HFF-Myc (cell line): ENCODE measurements at regions not wholly inside any gene's neighbourhood (a gene's known extent, or its start where the extent isn't known, plus 50 kb on each side); places are given as distances from the start of the nearest gene placed in this dataset.
"Not testable (repeated sequence)": the region's sequence is repeated elsewhere in the genome, so short reads cannot be mapped to it uniquely, and the experiment has no call there.

ENCODE experiments used
- DNase-seq: peaks from one replicate; pipeline ENCODE4 v3.0.0-alpha.2; 2011; ENCODE audit warnings: low read depth; ENCODE audit errors: extremely low read depth
- H3K4me3 ChIP-seq: replicated peaks from 2 replicates; pipeline ENCODE4 v1.5.1; 2011; ENCODE audit warnings: low read depth, mild to moderate bottlenecking, control low read depth, low read length
- TF ChIP-seq, protein P1 (sequence below): IDR thresholded peaks from 2 replicates; pipeline ENCODE4 v1.5.1; 2012; ENCODE audit warnings: mild to moderate bottlenecking, low read depth, low read length, control low read depth; ENCODE audit errors: missing control alignments

DNA sequence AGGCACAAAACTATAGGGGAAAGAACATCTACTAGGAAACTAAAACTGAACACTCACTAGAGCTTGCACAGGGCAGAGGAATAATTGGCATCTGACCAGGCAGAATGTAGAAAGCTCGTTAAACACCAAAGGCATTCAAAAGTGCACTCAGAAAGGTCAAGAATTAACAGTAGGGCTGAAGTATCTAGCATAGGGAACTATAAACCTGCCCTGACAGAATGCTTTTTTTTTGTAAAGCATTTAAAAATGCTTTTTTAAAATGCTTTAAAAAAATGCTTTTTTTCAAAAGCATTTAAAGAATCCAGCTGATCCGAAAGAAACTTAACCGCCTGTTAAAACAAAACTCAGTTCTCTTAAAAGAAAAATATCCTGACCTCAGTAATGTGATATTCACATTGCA, 74.6 kb upstream of the EGFR start:
- H3K4me3 ChIP-seq, result no peak overlapping the region
- TF ChIP-seq, protein P1, sequence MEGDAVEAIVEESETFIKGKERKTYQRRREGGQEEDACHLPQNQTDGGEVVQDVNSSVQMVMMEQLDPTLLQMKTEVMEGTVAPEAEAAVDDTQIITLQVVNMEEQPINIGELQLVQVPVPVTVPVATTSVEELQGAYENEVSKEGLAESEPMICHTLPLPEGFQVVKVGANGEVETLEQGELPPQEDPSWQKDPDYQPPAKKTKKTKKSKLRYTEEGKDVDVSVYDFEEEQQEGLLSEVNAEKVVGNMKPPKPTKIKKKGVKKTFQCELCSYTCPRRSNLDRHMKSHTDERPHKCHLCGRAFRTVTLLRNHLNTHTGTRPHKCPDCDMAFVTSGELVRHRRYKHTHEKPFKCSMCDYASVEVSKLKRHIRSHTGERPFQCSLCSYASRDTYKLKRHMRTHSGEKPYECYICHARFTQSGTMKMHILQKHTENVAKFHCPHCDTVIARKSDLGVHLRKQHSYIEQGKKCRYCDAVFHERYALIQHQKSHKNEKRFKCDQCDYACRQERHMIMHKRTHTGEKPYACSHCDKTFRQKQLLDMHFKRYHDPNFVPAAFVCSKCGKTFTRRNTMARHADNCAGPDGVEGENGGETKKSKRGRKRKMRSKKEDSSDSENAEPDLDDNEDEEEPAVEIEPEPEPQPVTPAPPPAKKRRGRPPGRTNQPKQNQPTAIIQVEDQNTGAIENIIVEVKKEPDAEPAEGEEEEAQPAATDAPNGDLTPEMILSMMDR, result no peak
- DNase-seq, result no peak

DNA sequence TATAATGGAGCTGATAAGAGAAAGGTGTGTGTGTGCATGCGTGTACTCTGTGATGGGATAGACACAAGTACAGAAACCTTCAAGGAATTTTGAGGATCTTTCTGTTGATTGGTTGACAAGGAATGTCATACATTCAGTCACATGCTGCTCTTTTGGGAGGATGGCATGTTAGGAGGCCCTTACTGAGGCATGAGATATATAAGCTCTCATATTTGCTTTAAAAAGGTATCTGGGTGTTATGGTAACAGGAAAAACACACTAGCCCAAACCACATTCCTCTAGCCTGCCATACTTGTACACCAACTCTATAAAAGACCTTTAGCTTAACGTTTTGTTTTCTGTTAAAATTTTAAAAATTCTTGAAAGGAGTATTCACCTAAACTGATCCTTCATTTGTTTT, 72.5 kb upstream of the EGFR start:
- H3K4me3 ChIP-seq, result no peak overlapping the region
- TF ChIP-seq, protein P1, result no peak
- DNase-seq, result no peak

DNA sequence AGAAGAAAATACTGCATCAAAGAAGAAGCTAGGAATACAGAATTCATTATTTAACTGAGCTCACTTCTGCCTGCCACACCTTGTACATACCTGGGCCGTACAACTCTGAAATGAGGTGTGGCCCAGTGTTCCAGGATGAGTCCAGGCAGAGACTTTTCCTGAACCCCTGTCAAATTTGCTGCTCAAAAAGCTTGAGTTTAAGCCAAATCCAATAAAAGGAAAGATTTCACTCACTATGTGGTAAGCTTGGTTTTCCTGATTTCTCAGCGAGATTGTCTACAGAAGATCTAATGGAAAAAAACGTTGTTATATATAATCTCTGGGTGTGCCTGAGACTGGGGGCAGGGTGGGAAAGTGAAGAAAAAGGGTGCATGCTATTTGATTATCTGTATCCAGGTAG, 72.1 kb upstream of the EGFR start:
- H3K4me3 ChIP-seq, result no peak overlapping the region
- TF ChIP-seq, protein P1, result no peak
- no peak for DNase-seq

DNA sequence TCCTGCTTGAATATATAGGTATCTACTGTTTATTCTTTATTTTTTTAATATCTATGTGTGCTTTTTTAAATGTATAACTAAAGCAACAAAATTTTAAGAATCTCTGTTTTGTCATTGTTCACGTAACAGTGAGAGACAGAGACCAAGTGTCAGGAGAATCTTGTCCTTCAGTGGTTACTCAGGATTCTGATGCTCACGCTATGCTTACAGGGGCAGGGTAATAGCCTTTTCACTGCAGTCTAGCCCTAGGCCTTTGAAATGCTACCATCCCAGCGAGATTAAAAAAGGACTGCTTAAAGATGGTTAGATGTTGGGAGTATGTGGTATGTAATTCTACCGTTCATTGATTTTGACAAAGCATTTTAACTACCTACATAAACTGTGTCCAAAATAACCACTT, 71.6 kb upstream of the EGFR start:
- no peak for DNase-seq
- no peak overlapping the region for H3K4me3 ChIP-seq
- TF ChIP-seq, protein P1, result no peak

DNA sequence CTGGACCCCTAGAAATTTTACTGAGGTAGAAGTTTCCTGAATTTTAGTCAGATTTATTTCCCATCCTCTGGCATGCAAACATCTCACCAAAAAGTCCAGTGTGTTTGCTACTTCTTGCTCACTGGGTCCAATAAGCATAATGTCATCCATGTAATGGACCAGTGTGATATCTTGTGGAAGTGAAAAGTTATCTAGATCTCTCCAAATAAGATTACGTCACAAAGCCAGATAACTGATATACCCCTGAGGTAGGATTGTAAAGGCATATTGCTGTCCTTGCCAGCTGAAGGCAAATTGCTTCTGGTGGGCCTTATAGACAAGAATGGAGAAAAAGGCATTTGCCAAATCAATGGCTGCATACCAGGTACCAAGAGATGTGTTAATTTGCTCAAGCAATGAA, 69.3 kb upstream of the EGFR start:
- H3K4me3 ChIP-seq, DNase-seq: not testable (repeated sequence)

DNA sequence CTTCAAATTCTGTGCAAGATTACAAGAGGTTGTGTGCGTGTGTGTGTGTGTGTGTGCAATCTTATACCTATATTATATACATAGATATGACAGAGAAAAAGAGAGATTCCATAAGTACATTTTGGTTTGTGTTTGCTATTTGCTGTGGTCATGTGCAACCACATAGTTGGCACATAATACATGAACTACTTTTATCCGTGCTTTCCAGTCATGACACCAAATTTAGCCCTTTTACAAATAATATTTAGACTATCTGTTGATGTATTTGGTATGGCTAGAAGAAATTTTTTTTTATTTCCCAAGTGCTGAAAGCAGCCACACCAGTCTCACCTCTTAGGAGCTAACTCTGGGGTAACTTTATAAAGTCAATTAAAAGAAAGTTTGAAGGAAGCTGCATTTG, 63.5 kb upstream of the EGFR start:
- no peak overlapping the region for H3K4me3 ChIP-seq
- no peak for DNase-seq
- TF ChIP-seq, protein P1, result no peak

DNA sequence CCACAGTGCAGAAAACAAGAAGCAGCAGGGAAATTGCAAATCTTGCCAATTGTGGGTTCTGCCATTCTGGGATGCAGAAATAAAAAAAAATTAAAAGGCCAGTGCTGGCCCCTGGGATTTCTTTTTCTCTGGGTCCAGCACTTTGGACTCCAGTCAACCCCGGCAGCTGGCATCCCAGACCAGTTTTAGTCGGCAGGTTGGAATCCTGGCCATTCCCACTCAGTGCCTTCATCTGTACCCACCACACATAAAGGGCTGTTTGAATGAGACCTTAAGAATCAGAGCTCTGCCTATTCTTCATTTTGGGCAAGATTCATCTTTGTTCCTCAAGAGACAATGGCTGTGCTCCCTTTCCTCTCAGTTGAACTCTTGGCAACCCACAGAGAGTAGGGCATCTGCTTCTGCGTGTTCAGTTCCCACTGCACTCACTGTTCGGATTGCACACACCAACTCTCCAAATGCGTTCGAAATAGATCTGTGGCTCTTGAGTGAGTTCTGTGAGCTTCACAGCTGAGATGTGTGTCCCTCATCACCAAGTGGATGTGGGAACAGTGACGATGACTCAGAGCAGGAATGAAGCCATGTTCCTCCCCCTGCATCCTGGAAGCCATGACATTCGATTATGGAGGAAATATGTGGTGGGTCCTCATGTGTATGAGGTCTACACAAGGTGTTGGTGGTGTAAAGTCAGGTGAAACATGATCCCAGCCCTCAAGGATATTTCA, 63.0 kb upstream of the EGFR start:
- no peak for DNase-seq
- H3K4me3 ChIP-seq, result no peak overlapping the region
- TF ChIP-seq, protein P1, result no peak
